NT2/D1 (cell line): ENCODE measurements at regions not wholly inside any gene's neighbourhood (a gene's known extent, or its start where the extent isn't known, plus 50 kb on each side); places are given as distances from the start of the nearest gene placed in this dataset.

Experiments
- YY1 ChIP-seq: IDR thresholded peaks from 2 replicates; pipeline ENCODE4 v1.6.1; 2011; ENCODE audit not compliant: insufficient read length, insufficient read depth
- ZNF274 ChIP-seq: IDR thresholded peaks from 2 replicates; pipeline ENCODE4 v1.6.1; 2011; ENCODE audit warnings: mild to moderate bottlenecking, low read depth, low read length

DNA sequence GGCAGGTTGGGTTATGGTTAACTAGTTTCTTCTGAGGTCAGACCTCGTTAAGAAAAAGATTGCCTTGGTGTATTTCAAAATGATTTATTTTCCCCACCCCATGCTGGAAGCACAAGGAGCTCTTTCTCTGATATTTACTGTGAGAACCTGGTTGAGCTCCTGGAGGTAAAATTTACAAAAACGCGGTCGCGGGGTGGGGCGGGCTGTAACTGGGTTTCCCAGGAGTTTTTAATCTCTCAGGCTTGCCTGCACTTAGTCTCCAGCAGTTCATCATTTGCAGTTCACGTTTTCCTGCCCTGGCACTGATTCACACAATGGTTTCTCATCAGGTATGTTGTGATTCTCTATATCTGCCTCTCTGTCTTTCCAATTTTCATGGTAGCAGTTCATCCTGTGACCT is 67.9 kb upstream of the PDE3A start:
- TF ChIP-seq YY1, result no peak
- TF ChIP-seq ZNF274, result no peak
